ENCODE measurements at regions not wholly inside any gene's neighbourhood (a gene's known extent, or its start where the extent isn't known, plus 50 kb on each side); places are given as distances from the start of the nearest gene placed in this dataset.
"Not testable (repeated sequence)": the region's sequence is repeated elsewhere in the genome, so short reads cannot be mapped to it uniquely, and the experiment has no call there.

DNA sequence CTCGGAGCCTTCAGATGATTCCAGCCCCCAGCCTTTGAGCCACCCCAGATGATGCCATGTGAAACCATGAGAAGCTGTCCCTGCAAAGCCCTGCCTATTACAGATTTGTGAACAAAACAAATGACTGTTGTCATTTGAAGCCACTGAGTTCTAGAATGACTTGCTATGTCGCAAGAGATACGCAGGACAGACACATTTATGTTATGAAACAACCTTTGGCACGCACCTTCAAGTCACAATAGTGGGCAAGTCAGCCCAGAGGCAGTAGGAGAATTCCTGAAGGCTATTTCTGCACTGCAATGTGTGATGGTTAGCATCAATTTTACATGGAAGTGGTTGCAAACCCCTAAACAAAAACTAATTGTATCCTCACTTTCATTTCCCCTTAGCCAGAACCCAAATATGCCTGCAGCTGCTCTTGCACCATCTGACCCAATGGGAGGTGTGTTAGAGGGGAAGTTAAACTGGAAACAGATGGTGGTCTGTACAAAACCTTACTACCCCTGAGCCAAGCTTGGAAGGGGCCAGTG, 174.4 kb upstream of the ATP6AP2 start:
- no peak for DNase-seq

DNA sequence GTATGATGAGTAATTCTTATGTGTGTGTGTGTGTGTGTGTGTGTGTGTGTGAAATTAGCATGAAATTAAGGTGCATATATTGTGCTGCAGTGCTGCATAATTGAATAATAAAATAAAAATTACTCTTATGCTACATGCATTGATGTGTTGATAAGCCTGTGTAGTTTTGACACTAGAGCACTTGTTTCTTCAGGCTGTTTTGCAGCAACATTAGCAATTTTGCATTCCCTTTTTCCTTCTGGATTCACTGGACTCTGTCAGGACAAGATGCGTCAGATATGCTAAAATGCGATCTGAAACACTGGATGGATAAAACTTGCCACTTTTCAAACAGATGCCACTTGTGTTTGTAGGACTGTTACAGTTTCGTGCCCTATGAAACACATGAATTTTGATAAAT, 175.4 kb upstream of the ATP6AP2 start:
- DNase-seq, result no peak

DNA sequence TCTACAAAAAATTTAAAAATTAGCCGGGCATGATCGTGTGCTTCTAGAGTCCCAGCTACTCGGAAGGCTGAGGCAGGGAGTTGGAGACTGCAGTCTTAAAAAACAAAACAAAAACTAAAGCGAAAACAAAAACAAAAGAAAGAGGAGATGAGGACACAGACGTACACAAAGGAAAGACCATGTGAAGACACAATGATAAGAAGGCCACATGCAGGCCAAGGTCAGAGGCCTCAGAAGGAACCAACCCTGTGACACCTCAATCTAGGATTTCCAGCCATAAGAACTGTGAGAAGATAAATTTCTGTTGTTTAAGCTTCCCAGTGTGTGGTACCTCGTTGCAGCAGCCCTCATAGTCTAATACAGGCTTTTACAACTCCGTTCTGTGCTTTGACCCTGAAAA, 177.0 kb upstream of the ATP6AP2 start:
- DNase-seq, result no peak

DNA sequence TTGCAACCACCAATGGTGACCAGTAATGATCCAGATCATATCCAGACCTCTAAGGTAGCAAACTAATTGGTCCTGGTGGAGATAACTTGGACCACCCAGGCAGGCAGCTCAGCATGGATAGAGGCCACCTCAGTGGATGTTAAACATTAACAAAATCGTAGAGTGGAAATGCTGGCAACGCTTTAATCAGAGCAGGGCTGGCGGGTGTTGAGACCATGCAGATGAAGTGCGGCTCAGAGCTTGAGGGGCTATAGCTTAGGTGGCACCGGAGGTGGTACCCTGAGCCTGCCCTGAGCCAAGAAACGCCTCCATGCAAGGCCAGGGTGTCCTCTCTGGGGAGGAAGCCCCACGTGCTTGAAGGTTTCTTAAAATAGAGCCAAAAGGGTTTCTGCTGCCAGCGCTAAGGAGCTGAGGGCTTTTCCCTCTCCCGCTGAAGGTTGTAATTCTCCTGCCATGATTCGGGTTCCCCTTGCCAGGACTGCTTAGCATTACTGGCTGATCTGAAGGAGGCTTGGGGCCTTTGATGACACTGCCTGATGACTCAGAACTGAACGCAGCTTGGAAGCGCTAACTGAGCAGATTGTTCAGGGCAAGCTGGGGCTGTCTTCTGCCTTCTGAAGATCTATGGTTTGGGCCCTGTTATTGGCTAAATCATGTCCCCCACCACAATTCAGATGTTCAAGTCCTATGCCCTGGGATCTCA, 177.8 kb upstream of the ATP6AP2 start:
- DNase-seq, result no peak

DNA sequence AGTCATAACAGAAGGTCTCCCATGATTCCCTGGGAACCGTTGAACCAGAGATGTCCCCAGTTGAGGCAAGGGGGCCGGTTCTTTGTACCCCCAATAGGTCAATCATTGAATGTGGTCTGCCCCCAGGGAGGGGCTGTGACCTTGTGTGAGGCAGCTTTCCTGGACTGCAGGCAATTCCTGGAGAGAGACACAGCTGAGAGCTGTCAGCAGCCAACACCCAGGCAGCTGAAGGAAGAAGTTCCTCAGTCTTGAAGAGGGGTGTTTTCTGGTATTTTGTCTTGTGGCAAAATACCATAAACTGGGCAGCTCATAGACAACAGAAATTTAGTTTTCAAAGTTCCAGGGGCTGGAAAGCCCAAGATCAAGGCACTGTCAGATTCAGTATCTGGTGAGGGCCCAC, 185.7 kb upstream of the ATP6AP2 start:
- no peak for DNase-seq

DNA sequence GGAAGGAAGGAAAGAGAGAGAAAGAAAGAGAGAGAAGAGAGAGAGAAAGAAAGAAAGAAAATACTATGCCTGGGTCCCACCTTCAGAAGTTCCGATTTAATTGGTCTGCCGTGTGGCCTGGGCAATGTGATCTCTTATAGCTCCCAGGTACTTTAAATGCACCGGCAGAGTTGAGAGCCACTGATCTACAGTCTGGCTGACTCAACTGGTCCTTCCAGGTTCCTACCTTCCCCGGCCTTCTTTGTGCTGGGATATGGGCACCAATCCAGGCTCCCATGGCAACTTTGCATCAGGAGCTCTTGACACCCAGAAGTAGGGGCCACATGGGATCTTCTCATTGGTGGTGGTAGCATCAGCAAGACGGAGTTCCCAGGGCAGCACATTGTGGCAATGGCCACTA, 186.5 kb upstream of the ATP6AP2 start:
- DNase-seq, result no peak

DNA sequence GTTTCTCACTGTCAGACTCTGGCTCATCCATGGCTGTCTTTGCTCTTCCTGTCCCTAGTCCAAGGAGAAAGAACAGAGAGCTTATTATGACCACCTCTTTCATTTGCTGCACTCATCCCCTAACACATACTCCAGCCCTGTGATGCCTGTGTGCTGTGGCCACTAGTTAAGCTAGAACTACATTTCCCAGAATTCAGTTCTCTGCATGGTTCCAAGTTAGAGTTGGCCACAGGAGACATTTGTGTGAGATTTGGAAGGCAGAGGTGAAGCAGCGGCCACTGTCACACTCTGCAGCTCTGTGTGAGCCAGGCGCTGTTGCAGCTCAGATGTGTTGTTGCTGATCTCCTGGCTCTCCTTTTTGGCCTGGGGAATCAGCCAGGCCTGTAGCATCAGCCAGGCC, 188.2 kb upstream of the ATP6AP2 start:
- DNase-seq, result no peak

DNA sequence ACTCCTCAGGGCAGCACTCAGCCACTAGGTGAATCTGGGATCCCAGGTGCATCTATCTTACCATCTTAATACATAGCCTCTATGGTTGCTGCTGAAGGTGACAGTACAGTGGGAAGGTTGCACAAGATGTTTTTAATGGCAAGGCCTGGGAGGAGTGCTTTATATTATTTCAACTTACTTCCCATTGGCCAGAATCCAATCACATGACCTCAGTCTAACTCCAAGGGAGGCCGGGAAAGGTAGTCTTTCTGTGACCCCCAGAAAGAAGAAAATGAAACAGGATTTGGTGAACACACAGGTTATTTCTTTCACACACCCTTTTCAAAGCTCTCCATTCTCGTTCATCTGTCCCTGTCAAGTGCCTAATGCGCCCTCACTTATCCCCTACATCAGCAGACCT, 189.1 kb upstream of the ATP6AP2 start:
- DNase-seq, result no peak

DNA sequence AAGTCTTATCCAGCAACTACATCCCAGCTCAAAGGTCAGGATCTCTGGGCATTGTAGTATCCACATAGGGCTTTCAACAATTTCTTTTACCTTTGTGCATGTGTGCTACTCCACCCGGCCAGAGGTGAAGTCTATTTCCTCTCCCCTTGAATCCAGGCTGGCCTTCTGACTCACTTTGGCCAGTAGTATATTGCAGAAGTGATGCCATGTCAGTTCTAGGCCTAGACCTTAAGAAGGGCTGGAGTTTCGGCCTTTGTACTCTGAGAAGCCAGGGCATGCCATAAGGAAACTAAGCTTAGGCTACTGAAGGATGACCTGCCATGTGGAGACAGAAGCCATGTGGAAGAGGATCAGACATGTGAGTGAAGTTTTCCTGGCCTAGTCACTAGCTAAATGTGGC, 191.2 kb upstream of the ATP6AP2 start:
- DNase-seq, result no peak

DNA sequence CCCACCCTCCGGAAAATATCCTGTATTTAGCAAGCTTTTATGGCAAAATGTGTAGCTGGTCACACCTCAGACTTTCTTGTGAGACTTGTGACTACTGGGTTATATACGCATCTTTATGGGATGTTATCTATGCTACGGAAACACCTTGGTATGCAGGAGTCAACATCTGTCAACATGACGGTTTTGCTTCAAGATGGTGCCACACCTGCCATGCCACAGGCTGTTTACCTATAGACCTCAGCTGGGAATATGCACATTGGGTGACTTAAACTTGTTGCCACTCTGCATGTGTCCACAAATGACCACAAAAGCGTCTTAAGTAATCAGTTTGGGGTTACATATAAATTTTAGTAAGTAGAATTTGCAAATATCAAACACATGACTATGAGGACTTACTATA, 192.3 kb upstream of the ATP6AP2 start:
- DNase-seq, result no peak

DNA sequence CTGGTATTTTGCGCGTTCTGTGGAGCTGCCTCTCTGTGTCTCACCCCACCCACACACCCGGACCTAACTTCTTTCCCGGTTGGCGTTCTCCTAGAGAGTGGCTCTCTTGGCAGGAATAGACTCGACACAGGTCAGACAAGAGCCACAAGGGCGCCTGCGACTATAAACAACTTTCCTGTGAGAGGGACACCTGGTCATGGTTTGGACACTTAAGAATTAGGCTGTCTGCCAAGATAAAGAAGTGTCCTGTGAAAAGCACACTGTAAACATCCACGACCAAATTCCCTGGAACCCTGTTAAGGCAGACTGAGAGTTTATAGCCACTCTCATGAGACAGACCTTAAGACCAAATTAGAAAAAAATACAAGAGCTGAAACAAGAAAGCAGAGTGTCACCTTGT, 192.9 kb upstream of the ATP6AP2 start:
- not testable (repeated sequence) for DNase-seq

DNA sequence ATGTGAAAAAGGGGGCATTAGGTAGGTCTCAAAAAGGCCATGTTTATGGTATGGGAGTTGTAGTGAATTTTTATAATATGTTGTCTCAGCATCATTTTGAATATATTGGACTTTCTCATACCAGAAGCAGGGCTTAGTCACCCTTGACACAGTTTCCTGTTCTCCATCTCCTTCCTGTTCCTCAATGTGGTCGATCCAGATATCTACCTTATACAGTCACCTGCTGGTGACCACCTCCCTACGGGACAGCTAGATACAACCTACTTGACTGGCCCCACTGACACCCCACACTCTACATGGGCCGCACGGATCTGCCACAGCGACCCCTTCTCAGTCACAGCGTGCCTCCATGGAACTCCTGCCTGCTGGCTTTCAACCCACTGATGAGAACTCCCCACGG, 193.5 kb upstream of the ATP6AP2 start:
- not testable (repeated sequence) for DNase-seq

DNA sequence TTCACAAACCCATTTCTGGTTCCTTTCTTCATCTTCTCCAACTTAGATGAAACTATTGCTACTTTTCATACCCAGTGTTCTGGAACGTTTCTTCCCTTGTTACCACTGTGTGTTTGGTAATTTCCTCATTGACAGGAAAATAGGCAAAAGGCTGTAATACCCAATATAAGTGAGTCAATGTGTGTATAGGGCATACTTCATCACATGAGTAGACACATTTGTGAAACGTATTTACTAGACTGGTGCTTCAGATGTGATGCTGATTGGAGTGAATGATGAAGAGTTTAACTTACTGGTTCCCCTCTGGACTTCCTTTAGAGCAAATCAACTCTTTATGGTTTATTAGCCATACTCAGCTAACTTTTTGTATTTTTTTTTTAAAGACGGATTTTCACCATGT, 195.1 kb upstream of the ATP6AP2 start:
- DNase-seq, result no peak

DNA sequence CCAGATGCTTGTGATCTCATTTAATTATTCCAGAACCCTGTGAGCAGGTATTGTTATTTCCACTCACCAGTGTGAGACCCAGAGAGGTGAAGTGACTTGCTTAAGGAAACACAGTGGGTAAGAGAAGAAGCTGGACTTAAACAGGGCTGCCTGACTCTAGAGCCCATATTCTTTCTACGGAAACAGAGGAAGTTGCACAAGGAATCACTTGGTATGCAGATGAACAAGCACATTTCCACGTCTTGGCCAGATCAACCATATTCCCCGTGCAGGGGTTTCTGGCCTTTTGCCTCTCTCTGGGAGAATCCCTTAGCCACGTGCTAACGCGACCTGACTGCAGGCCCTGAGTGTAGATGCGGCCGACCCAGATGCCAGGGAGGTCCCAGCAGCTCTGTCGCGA, 195.5 kb upstream of the ATP6AP2 start:
- no peak for DNase-seq

DNA sequence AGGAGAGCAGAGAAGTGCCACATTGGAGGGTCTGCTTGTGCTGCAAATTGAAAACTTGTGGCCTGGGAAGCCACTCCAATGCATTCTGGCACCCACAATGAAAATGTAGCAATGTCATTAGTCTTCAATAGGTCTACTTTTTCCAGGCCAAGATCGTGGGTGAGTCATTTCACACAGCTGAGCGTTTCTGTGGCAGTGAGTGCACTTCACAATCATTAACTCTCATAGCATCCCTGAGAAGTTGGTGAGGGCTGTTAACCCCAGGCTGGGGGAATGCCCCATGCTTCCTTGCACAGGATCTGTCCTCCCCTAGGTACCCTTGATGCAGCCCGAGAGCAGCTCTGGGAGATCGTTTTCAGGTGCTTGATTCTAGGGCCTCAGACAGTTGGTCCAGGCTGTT, 196.8 kb upstream of the ATP6AP2 start:
- DNase-seq, result no peak

DNA sequence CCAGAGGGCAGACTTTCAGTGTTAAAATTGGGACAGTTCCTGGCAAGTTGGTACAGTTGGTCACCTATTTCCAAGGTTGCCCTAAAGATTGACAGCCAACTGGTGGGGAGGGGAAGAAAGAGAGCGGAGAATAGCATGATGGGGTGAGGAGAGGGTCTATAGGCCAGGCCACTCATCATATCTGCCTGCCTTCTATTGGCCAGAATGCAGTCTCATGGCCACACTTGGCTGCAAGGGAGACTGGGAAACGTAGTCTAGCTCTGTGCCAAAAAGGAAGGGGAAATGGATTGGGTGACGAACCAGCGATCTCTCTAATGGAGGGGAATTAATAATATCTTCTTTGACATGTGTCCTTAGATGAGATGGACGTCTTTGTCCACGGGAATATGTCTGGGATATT, 197.4 kb upstream of the ATP6AP2 start:
- DNase-seq, result no peak

DNA sequence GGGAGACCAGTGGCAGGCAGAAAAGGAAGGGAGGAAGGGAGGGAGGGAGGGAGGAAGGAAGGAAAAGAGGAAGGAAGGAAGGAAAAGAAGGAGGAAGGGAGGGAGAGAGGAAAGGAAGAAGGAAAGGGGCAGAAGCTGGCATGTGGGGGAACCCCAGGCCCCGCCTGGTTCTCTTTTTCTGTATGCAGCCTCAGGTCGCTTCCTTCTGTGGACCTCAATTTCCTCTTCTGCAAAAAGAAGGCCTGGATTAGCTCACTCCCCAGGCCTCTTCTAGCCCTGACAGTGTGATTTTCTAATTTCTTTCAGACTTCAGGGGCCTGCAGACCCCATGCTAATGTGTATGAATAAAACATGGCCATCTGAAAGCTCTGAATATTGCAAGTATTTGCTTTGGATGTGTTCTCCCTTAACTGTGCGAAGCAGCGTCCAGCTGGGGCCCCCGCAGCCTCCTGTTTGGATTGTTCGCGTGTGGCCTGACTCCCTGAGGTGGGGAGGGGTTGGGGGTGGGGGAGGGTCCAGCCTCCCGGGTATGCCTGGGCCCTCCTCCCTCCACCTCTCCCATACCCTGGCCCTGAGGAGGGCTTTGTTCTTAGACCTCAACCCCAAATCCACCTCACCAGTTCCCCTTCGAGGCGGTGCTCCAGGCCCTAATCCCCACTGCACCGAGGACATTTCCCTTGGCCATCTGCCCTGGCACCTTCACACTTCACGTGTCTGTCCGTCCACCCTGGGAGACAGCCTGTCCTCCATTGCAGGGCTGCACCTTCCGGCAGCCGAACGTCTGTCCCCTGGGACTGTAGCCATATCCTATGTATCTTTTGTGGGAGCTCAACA, 199.9 kb upstream of the ATP6AP2 start:
- no peak for DNase-seq

DNA sequence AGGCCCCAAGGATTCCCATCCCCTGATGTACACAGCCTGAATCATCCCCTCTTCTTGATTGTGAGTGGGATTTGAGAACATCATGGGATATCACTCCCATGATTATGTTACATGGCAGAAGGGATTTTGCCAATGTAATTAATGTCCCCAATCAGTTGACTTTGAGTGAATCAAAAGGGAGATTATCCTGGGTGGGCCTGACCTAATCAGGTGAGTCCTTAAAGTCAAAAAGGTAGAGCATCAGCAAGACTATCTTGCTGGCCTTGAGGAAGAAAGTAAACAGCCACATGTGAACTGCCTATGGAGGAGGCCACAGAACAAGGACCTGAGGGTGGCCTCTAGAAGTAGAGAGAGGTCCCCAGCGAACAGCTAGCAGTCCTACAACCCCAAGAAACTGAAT, 203.1 kb upstream of the ATP6AP2 start:
- no peak for DNase-seq

DNA sequence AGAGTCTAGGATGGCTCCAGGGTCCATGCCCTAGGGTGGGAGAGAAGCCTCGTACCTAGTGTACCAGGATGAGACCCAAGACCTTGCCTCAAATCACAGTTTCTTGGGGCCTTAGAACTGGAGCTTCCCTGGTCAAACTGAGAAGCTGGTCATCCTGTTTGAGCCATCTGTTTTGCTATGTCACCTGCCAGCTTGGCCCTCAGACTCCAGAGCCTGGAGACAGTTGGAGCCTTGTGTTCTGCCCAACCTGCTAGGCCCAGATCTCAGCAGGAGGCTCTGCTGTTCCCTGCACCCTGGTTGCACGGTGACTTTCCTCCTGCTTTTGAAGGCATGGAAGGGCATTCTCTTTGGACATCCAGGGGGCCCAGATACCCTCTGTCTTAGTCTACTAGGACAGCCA, 206.3 kb upstream of the ATP6AP2 start:
- no peak for DNase-seq

DNA sequence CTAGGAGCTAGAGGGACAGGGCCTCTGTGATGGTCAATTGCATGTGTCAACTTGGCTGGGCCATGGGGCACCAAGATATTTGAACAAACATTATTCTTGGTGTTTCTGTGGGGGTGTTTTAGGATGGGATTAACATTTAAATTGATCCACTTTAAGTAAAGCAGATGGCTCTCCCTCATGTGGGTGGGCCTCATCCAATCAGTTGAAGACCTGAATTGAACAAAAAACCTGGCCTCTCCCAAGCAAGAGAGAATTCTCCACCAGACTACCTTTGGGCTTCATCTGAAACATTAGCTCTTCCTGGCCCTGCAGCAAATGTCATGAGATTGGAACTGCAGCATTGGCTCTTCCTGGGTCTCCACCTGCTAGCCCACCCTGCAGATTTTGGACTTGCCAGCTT, 207.1 kb upstream of the ATP6AP2 start:
- no peak for DNase-seq

DNA sequence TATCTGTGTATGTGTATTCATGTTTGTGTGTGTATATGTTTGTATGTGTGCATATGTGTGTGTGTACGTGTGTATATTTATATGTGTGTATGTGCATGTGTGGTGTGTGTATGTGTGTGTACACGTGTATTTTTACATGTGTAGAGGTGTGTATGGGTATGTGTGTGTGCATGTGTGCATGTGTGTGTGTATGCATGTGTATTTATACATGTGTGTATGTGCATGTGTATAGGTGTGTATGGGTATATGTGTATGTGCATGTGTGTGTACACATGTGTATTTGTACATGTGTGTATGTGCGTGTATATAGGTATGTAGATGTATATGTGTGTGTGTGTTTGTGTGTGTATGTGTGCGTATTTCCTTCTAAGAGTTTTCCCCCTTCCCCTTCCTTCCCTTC, 207.7 kb upstream of the ATP6AP2 start:
- DNase-seq, result no peak

DNA sequence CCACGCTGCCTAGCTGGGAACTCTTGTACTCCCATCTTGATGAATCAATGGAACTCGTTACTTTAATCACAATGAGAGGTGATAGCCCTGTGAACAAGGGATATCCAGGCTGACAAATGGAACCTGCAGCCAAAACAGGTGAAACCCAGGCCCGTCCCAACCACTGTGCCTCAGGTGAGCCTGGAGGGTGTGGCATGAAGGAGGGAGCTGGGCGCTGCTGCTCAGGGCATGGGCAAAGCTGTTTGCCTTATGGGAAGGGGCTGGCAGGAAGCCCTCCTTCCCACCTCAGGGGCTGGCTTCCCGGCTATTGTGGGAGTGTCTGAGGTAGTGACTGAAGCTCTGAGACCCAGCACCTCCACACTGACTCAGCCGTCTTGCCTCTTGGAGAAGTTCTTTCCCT, 209.4 kb upstream of the ATP6AP2 start:
- no peak for DNase-seq

DNA sequence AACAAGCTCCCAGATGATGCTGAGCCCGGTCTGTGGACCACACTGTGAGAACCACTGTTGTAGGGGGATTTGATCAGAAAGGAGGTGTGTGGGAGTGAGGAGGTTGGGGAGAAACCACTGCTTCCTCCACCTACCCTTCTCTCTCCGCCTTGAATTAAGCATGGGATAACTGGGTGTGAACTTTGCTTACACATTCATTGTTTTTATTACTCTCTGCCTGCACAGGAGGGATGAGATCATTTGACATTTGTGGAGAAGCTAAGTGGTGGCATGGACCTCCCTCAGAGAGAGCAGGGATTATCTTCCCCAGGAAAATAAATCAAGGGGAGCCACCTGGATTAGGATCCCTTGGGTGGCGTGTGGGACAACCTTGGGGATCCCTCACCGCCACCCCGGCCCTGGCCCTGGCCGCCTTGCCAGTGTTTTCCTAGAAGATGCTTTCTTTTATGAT, 212.1 kb upstream of the ATP6AP2 start:
- no peak for DNase-seq

DNA sequence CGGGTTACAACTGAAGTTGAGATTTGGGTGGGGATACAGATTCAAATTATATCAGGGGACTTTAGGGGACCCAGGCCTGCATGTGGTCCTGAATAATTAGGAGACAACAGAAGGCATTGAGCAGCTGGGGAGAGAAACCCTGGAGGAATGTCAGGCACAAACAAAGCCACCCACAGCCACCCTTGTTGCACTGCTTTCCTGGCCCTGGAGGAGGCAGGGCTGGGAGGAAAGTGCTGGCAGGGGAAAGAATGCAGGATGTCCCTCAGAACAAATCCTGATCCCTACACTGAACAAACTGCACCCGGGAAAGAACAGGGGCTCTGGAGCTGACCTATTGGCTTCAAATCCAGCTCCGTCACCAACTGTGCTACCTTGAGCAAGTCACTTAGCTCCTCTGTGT, 214.1 kb upstream of the ATP6AP2 start:
- DNase-seq, result no peak

Measured in activated T-cell treated with anti-CD3 and anti-CD28 coated beads for 4 hours (primary cell).